ENCODE measurements at regions not wholly inside any gene's neighbourhood (a gene's known extent, or its start where the extent isn't known, plus 50 kb on each side); places are given as distances from the start of the nearest gene placed in this dataset.

DNA sequence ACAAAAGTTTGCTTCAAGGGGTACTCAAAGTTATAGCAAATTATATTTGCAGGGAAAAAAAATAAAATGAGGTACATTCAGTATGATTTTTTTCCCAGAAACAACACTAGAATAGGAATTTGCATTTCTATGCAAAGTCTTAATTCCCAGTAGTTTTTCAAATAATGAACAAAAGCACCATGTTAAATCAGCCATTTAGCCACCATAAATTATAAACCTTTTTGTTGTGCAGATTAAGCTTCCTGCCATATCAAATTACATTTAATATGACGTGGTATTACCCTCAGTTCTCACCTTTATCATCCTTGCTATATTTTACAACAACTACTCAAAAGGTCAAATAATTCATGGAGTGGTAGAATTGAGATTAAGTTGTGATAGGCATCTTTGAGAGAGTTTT is 136.6 kb upstream of the FRY start:
- TF ChIP-seq, protein P1, sequence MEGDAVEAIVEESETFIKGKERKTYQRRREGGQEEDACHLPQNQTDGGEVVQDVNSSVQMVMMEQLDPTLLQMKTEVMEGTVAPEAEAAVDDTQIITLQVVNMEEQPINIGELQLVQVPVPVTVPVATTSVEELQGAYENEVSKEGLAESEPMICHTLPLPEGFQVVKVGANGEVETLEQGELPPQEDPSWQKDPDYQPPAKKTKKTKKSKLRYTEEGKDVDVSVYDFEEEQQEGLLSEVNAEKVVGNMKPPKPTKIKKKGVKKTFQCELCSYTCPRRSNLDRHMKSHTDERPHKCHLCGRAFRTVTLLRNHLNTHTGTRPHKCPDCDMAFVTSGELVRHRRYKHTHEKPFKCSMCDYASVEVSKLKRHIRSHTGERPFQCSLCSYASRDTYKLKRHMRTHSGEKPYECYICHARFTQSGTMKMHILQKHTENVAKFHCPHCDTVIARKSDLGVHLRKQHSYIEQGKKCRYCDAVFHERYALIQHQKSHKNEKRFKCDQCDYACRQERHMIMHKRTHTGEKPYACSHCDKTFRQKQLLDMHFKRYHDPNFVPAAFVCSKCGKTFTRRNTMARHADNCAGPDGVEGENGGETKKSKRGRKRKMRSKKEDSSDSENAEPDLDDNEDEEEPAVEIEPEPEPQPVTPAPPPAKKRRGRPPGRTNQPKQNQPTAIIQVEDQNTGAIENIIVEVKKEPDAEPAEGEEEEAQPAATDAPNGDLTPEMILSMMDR (conservative IDR thresholded peaks at IDR 0.05; ENCODE audit: low read depth in 2 of 2) = no peak
- TF ChIP-seq EZH2 (IDR thresholded peaks at IDR 0.05; ENCODE audit: low read depth, unreplicated experiment) = no peak
- TF ChIP-seq POLR2AphosphoS5 (IDR thresholded peaks at IDR 0.05; ENCODE audit: low read depth) = no peak
- no peak for TF ChIP-seq REST (IDR thresholded peaks at IDR 0.05; ENCODE audit: unreplicated experiment)
- no peak for TF ChIP-seq ZNF331 (CRISPR knock-in tag; IDR thresholded peaks at IDR 0.05; ENCODE audit: low read depth)
- TF ChIP-seq STAT1 (IDR thresholded peaks at IDR 0.05; ENCODE audit: unreplicated experiment) = no peak
- no peak for TF ChIP-seq EZH2phosphoT487 (IDR thresholded peaks at IDR 0.05; ENCODE audit: unreplicated experiment)

Measured in GM23338 (cell line).